CD4-positive, alpha-beta T cell (primary cell): ENCODE measurements at regions not wholly inside any gene's neighbourhood (a gene's known extent, or its start where the extent isn't known, plus 50 kb on each side); places are given as distances from the start of the nearest gene placed in this dataset.

ENCODE experiments used
- ATAC-seq: fragments of 200-7000 bp; cut with Tn5 transposase; one replicate; pipeline ENCODE4 v1.10.0; 2022; ENCODE audit warnings: mild to moderate bottlenecking; ENCODE audit not compliant: poor library complexity
- CTCF ChIA-PET: fragments of 350-600 bp; sonication (Branson Sonifier 250); formaldehyde crosslinking; loops from one replicate; lab custom pipeline; 2021; ENCODE audit warnings: antibody characterized with exemption, inconsistent platforms; lab: Charles Lee
- POLR2A ChIA-PET: fragments of 350-600 bp; sonication (Branson Sonifier 250); formaldehyde crosslinking; loops from one replicate; lab custom pipeline; 2021; ENCODE audit warnings: antibody characterized with exemption, inconsistent platforms; lab: Charles Lee
- DNase-seq, 14 experiments: peaks; one replicate each; pipeline ENCODE4 v3.0.0-alpha.2; 2013 to 2020; ENCODE audit warnings: mixed read lengths in 2 of 14
- H3K27ac ChIP-seq, 2 donors: one replicate each; pipeline versions ENCODE4 v1.5.1 to v1.7.0; 2013; ENCODE audit warnings: low read length in 2 of 2, low read depth in 1 of 2, mild to moderate bottlenecking in 1 of 2
- H3K27me3 ChIP-seq, 2 experiments: 1 replicate in 1 of 2; 2 replicates in 1 of 2; pipeline versions ENCODE4 v1.6.1 to v1.7.0; 2013; ENCODE audit warnings: low read length in 2 of 2, control low read depth in 1 of 2, mild to moderate bottlenecking in 1 of 2, moderate library complexity in 1 of 2; ENCODE audit not compliant: insufficient read depth in 2 of 2, control insufficient read depth in 1 of 2
- H3K36me3 ChIP-seq: one replicate; pipeline ENCODE4 v1.6.1; 2013; ENCODE audit warnings: low read length, control low read depth; ENCODE audit not compliant: insufficient read depth
- H3K4me1 ChIP-seq: one replicate; pipeline ENCODE4 v1.6.1; 2013; ENCODE audit warnings: low read length, control low read depth; ENCODE audit not compliant: insufficient read depth
- H3K4me3 ChIP-seq: one replicate; pipeline ENCODE4 v1.5.1; 2013; ENCODE audit warnings: mild to moderate bottlenecking, low read length, moderate library complexity
- H3K9me3 ChIP-seq, 2 experiments: 1 replicate in 1 of 2; 2 replicates in 1 of 2; pipeline versions ENCODE4 v1.6.1 to v1.7.0; 2013; ENCODE audit warnings: low read length in 2 of 2, mild to moderate bottlenecking in 2 of 2, control low read depth in 1 of 2, moderate library complexity in 1 of 2; ENCODE audit not compliant: control insufficient read depth in 1 of 2, insufficient read depth in 1 of 2
- H3K27ac Mint-ChIP-seq: one replicate; pipeline ENCODE4 v1.8.0; 2020; ENCODE audit warnings: mixed read lengths
- H3K27me3 Mint-ChIP-seq: one replicate; pipeline ENCODE4 v1.8.0; 2021; ENCODE audit warnings: mixed read lengths
- H3K36me3 Mint-ChIP-seq: one replicate; pipeline ENCODE4 v1.8.0; 2021; ENCODE audit warnings: low read depth, mixed read lengths
- H3K4me1 Mint-ChIP-seq: one replicate; pipeline ENCODE4 v1.8.0; 2021; ENCODE audit warnings: low read depth, mixed read lengths
- H3K4me3 Mint-ChIP-seq: one replicate; pipeline ENCODE4 v1.8.0; 2020; ENCODE audit warnings: mild to moderate bottlenecking, mixed read lengths
- H3K9me3 Mint-ChIP-seq: one replicate; pipeline ENCODE4 v1.8.0; 2020; ENCODE audit warnings: mixed read lengths
- CTCF ChIP-seq: fragments of 200-600 bp; IDR thresholded peaks from one replicate; pipeline ENCODE4 v1.8.0; 2022; ENCODE audit warnings: antibody characterized with exemption, mild to moderate bottlenecking
- intact Hi-C, 2 experiments: fragments of 100-400 bp; cut with DNase I in 1 of 2; cut with micrococcal nuclease in 1 of 2; formaldehyde crosslinking; loops; one replicate each; pipeline versions ENCODE4 v1.15.1 to v1.9.0; 2023 to 2025; cut with DNase I, micrococcal nuclease

GRCh38 chr7:24123076-24123475 is 160.9 kb upstream of the NPY start:
- TF ChIP-seq CTCF: no peak
- Histone ChIP-seq H3K27me3 (peaks cover 4 to 6% of the 10 kb centered on the region in 2 experiments), H3K4me1 (no peaks in the 10 kb centered on the region), H3K27ac (no peak overlapping the region), H3K36me3 (no peaks in the 10 kb centered on the region), H3K4me3 (no peak overlapping the region), H3K9me3 (no peaks in the 10 kb centered on the region)
- no peaks in the 10 kb centered on the region for H3K4me1 Mint-ChIP-seq
- H3K4me3 Mint-ChIP-seq: no peak overlapping the region
- H3K27me3 Mint-ChIP-seq: peaks cover 8% of the 10 kb centered on the region
- DNase-seq (no peak), ATAC-seq (no peak)
- intact Hi-C loops: no loop called here
- H3K36me3 Mint-ChIP-seq: no peaks in the 10 kb centered on the region
- H3K9me3 Mint-ChIP-seq: no peaks in the 10 kb centered on the region
- POLR2A ChIA-PET: no interaction called here
- no peak overlapping the region for H3K27ac Mint-ChIP-seq
- CTCF ChIA-PET: no interaction called here

GRCh38 chr7:24125765-24126164 is 158.2 kb upstream of the NPY start:
- Mint-ChIP-seq H3K36me3 (no peaks in the 10 kb centered on the region), H3K27ac (no peak overlapping the region), H3K9me3 (no peaks in the 10 kb centered on the region), H3K4me1 (no peaks in the 10 kb centered on the region), H3K27me3 (peaks cover 10% of the 10 kb centered on the region), H3K4me3 (no peak overlapping the region)
- ChIA-PET CTCF (no interaction called here), POLR2A (no interaction called here)
- intact Hi-C loops: no loop called here
- Histone ChIP-seq H3K4me3 (no peak overlapping the region), H3K9me3 (no peaks in the 10 kb centered on the region), H3K27me3 (peaks cover 4 to 6% of the 10 kb centered on the region in 2 experiments), H3K27ac (no peak overlapping the region), H3K36me3 (no peaks in the 10 kb centered on the region), H3K4me1 (no peaks in the 10 kb centered on the region)
- ATAC-seq (no peak), DNase-seq (no peak)
- no peak for TF ChIP-seq CTCF

GRCh38 chr7:24127930-24128329 is 156.1 kb upstream of the NPY start:
- H3K9me3 Mint-ChIP-seq: no peaks in the 10 kb centered on the region
- ATAC-seq: no peak

More at GRCh38 chr7:24127930-24128329, 156.1 kb upstream of the NPY start:
- Mint-ChIP-seq H3K27me3 (peaks cover 15% of the 10 kb centered on the region), H3K36me3 (no peaks in the 10 kb centered on the region), H3K4me1 (no peaks in the 10 kb centered on the region), H3K4me3 (no peak overlapping the region), H3K27ac (no peak overlapping the region)
- H3K27me3 ChIP-seq: no peaks in the 10 kb centered on the region
- no peak overlapping the region for H3K27ac ChIP-seq
- no peaks in the 10 kb centered on the region for H3K4me1 ChIP-seq
- TF ChIP-seq CTCF: no peak
- no peaks in the 10 kb centered on the region for H3K9me3 ChIP-seq
- no peak for DNase-seq
- CTCF ChIA-PET: no interaction called here
- intact Hi-C loops: no loop called here
- no peaks in the 10 kb centered on the region for H3K36me3 ChIP-seq
- no peak overlapping the region for H3K4me3 ChIP-seq
- POLR2A ChIA-PET: no interaction called here
